GM13976 (cell line): ENCODE measurements at regions not wholly inside any gene's neighbourhood (a gene's known extent, or its start where the extent isn't known, plus 50 kb on each side); places are given as distances from the start of the nearest gene placed in this dataset.

Experiments used
- DNase-seq: peaks from one replicate; pipeline ENCODE4 v3.0.0; 2012; ENCODE audit warnings: low spot score
- in situ Hi-C: fragments of 300-500 bp; cut with MboI; formaldehyde crosslinking; loops from one replicate; pipeline ENCODE4 v1.12.0; 2022; ENCODE audit warnings: low sequenced_read_pairs, mixed read lengths, inconsistent platforms; ENCODE audit not compliant: unreplicated experiment
- TF ChIP-seq, protein P1 (sequence below): IDR thresholded peaks from 2 replicates; pipeline ENCODE4 v1.5.1; 2012; ENCODE audit warnings: borderline replicate concordance, mild to moderate bottlenecking; ENCODE audit not compliant: insufficient read depth; ENCODE audit errors: extremely low read depth, missing control alignments, control extremely low read depth

DNA sequence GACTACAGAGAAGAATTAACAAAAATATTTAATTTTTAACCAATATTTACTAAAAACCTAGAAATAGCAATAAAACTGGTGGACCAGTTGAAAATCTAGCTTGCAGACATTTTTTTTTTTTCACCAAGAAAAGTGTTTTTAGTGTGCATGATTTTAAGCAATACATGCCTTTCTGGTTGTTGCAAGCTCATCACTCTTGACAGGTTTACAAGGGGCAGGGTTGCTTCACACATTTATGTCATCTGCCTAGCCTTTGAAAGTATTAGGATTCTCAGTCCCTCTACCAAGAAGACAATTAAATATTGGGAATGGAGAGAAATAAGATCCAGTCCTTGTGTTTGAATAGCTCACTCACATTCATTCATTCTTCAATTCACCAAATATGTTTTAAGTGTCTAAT, 53.8 kb upstream of the LYPLAL1 start:
- in situ Hi-C loops: no loop called here
- no peak for DNase-seq
- TF ChIP-seq, protein P1, sequence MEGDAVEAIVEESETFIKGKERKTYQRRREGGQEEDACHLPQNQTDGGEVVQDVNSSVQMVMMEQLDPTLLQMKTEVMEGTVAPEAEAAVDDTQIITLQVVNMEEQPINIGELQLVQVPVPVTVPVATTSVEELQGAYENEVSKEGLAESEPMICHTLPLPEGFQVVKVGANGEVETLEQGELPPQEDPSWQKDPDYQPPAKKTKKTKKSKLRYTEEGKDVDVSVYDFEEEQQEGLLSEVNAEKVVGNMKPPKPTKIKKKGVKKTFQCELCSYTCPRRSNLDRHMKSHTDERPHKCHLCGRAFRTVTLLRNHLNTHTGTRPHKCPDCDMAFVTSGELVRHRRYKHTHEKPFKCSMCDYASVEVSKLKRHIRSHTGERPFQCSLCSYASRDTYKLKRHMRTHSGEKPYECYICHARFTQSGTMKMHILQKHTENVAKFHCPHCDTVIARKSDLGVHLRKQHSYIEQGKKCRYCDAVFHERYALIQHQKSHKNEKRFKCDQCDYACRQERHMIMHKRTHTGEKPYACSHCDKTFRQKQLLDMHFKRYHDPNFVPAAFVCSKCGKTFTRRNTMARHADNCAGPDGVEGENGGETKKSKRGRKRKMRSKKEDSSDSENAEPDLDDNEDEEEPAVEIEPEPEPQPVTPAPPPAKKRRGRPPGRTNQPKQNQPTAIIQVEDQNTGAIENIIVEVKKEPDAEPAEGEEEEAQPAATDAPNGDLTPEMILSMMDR: no peak

DNA sequence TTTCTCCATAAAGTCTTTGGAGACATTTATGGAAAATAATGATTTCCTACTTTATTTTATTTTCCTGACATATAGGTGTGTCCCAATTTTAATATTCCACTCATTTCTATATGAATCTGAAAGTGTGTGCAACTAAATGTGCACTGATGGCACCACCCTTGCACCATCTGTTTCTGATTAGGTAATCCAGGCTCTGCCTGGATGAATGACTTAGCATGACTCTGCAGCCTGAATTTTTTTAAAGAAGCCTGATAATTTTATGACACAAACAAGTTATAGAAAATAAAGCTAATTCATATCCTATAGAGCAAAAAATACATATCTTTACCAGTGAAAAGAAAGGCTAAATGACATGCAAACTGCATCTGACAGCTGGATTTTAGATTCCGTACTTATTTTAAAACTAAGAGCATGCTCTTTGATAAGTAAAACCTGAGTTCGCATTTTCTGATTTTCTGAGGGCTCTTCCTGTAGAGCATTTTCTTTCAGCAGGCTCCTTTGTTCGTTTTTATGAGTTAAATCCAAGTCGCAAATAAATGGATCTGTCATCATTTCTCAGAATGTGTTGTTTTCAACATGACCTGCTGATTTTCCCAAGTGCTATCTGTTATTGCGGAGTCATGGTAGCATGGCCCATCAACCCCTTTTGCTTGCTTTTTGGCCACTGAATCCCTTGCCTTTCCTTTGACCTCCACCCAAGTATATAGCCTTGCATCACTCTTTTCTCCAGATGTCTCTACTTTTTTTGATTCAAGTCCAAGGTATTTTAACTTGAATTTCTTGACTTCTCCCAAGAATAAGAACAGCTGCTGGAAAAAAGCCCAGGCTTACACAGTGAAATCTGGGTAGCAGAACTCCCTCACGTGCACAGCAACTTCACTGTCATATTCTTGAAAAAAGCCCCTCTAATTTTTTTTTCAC, 52.8 kb upstream of the LYPLAL1 start:
- TF ChIP-seq, protein P1: no peak
- in situ Hi-C loops: no loop called here
- no peak for DNase-seq

DNA sequence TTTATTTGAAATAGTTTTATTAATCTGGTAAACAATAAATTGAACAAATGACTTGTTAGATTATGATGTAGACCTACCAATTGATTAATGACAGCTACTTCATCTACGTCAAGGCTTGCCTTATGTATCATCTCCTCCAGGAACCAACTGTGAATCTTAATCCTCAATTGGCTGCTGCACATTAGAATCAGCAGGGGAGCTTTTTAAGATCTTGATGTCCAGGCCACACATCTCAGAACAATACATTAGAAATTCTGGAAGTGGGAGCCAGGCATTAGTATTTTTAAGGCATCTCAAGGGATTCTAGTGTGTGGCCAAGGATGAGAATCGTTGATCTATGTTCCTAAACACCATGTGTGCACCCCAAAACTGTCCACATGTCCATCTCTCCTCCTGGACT, 52.0 kb upstream of the LYPLAL1 start:
- TF ChIP-seq, protein P1: no peak
- in situ Hi-C loops: no loop called here
- DNase-seq: no peak

DNA sequence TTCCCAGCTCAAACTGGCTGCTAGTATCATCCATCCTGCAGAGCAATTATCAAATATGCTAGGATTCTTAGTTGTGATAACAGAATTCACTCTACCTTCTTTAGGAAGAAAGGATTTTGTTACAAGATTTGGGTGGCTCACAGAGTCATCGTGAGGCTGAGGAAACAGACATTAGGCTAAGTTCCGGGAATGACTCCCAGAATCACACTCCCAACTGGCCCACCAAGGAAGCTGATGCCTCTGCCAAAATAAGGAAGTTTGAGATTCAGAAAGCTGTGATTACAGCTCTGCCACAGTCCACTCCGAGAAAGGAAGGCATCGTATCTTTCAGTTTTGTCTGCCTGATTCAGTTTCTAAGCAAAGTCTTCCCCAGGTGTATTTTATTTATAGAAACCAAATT, 50.6 kb upstream of the LYPLAL1 start:
- no peak for DNase-seq
- TF ChIP-seq, protein P1: no peak
- in situ Hi-C loops: no loop called here
